GM19238 (cell line): ENCODE measurements at regions not wholly inside any gene's neighbourhood (a gene's known extent, or its start where the extent isn't known, plus 50 kb on each side); places are given as distances from the start of the nearest gene placed in this dataset.

Source experiments
- DNase-seq: peaks from one replicate; pipeline ENCODE4 v3.0.0; 2011; ENCODE audit warnings: low spot score; ENCODE audit not compliant: insufficient read length

DNA sequence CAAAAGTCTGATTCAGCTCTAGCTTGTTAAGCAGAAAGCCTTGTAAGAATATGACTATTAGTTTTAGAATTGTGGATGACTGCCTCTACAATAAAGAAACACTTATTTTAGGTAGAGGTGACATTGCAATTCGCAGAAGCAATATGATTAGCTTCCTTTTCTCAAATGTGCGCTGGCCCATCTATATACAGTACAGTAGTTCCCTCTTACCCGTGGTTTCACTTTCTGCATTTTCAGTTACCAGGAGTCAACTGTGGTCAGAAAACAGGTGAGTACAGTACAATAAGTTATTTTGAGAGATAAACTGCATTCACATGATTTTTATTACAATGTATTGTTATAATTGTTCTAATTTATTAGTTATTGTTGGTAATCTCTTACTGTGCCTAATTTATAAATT, 405.1 kb downstream of the GPD2 start:
- no peak for DNase-seq

DNA sequence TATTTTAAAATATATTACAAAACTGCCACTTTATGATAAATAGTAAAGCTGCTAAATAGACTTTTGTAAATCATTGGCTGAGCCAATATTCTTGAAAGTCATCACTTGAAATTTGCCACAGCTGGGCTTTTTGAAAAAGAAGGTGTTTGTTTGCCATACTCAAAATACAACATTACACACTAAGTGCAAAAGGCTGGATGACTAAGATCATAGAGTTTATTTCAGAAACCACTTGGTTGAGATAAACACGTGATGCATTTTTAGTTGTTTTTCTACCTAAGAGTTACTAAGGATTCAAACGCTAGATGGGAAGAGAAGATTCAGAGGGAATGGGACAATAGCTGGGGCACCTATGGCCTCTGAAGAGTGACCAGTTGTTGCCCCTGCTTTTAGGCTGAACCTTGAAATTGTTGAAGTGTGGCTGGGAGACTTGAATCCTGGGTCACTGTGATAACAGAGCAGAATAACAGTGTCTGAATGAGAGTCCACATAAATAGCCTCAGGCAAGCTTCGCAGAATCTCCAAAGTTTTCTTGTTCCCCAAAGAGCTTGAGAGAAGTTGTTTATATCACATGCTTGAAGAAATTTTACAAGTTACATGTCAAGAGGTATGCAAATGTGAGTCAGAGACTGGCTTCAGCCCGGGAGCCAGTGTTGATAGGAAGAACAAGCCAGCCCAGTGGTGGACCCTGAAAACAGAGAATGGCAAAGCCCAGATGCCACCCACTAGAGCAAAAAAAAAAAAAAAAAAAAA, 409.8 kb downstream of the GPD2 start:
- no peak for DNase-seq

DNA sequence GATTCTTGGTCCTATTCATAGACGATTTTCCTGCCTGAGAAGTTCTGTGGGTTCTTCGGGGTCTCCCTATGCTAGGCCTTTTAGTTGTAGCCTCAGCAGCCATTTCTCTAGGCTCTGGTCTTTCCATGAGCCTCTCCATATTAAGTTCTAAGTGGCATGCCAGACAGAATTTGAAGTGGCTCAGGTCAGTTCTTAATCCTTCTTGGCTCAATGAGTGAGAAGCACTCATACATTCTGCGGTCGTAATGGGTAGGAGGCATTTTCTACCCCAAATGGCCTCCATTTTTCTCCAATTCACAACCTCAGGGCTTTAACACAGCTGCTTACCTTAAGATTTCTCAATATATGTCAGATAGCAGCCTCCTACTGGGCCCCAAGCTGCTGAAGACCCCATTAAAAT, 405.3 kb upstream of the GALNT5 start:
- DNase-seq, result no peak

- no peak for DNase-seq
Observed at GRCh38 chr2:156852681-156853080, 404.8 kb upstream of the GALNT5 start.

GRCh38 chr2:156864325-156864724, 393.2 kb upstream of the GALNT5 start:
- DNase-seq, result no peak

DNA sequence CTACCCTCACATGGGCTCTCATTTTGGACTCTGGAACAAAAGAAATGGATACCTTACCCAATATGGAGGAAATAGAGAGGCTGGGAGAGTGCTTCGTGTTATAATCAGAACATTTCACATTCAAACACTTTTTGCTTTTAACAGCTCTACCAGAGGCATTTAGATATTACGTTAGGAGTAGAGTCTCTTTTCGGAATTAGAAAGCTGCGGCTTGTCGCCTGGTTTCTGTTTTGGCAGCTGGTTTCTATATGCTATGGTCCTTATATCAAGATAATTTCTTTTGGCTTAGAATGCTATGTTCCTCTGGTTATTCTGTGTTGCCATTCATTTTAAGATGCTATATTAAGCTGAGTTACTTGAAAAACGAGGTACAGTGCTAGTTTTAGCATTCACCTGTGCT, 392.8 kb upstream of the GALNT5 start:
- DNase-seq, result no peak

DNA sequence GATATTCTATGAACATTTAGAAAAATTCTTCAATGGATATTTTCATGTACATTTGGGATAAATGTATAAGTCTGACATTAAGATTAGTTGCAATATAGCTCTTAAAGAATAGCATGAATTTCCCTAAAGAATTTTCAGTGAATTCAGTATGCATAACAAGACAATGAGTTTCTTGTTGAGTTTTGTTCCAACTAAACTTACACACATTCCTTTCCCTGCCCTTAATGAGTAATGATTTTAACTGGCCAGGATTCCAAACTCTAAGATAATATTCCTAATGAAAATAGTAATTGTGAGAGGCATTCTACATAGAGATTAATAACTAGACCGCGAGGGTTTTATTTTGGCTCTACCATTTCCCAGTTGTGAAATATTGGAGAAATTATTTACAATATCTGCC, 390.3 kb upstream of the GALNT5 start:
- DNase-seq, result no peak

- DNase-seq, result no peak
Observed at GRCh38 chr2:156874707-156875106, 382.8 kb upstream of the GALNT5 start.

- no peak for DNase-seq
Observed at GRCh38 chr2:156883804-156884203, 373.7 kb upstream of the GALNT5 start.

DNA sequence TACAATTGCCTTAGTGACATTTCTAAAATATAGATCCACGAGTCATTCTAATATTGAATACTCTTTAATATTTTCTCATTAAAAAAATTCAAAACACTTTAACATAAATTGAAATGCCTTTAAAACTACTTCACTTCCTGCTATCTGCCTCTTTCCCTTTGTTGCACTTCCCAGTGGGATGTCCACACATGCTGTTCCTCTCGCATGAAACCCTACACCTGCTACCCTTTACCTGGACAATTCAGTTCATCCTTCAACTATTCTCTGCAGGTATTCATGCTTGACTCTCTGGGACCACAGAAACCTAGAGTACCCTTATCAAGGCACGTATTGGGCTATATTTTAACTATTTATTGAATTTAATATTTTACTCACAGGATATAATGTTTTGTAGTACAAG, 373.3 kb upstream of the GALNT5 start:
- DNase-seq, result no peak

DNA sequence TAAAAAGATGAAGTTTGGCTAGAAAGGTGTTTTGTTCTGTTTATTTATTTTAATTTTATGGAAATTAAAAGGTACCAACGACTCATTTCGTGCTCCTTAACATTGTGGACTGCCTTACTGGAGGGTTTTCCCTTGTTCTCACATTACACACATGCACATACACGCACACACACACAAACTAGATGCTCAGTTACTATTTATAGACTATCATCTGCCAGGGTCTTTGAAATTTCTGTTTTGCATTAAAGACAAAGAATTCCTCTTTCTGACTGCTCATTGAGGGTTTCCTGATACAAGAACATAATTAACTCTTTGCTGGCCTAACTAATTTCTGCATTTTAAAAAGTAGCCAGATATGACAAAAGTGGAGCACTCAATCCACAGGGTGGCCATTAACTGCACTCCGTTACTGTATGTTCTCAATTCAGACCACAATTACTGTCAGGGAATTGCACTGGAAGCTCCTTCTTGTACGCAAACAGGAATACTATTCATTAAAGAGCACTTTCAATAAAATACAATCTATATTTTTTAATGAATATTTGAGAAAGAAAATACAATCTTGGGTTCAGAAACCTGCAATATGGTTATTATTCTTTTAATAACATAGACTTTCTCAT, 366.9 kb upstream of the GALNT5 start:
- no peak for DNase-seq

GRCh38 chr2:156891609-156892008, 365.9 kb upstream of the GALNT5 start:
- DNase-seq, result no peak

DNA sequence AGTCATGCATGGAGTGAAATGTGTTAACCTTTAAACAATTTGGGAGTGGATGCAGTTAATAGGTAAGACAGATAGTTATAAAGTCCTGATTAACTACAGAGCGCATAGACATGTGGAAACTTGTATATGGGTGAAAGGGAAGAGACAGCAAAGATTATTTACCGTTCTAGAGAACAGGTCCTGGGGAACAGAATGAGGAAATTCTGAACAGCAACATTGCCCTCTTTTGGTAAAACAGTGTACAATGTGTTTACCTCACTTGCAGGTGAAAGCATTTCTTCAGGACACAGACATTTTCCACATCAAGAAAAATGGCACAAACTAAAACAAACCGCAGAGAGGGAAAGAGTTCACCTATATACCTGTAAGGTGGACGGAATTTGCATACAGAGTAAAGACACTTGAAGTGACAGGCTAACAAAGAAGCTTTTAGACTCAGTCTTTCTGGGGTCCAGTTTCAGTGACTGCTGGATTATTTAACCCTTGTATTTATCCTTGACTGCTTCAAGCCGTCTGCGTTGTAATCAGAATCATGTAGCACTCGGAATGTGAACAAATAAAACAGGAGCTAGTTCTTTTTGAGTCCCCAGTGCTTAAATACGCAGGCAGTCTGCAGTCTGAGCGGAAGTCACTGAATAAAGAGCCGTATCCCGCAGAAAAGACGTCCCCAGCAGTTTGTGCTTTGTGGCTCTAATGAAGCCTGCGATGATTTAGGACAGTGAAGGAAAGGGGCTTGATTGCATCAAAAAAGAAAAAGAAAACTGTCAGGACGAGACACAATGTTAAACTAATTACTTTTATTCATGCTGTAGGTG, 364.8 kb upstream of the GALNT5 start:
- no peak for DNase-seq

DNA sequence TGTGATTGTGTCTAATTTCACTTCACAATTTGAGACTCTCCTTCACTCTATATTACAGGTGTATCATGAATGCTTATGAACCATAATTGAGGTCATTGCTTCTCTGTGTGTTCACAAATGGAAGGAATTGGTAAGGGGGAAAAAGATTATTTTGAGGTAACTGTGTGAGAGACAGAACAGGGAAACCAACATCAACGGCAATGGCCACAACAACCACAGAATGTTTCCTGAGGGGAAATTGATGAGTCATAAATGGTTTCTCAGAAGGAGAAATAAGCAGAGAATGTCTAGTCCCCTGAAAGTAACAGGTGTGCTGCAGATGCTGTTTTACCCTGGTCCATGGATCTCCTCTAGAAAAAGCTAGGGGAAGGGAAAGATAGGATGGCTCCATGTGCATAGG, 361.2 kb upstream of the GALNT5 start:
- DNase-seq, result peak; percentile 2

DNA sequence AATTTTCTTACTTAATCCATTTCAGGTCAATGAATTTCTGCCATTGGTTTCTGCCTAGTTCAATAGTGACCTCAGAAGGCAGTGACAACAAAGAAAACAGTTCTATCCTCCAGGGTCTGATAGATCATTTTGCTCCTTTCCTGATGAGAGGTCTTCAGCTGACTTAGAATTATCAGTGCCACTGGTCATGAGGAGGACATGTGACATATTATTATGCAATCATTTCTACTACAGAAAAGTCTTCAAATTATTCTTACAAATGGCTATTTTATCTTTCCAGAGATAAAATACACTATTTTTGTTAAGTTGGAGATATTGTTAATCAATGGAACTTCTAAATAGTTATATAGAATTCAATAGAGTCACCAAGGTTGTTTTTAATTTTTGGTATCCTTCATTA, 360.0 kb upstream of the GALNT5 start:
- no peak for DNase-seq

DNA sequence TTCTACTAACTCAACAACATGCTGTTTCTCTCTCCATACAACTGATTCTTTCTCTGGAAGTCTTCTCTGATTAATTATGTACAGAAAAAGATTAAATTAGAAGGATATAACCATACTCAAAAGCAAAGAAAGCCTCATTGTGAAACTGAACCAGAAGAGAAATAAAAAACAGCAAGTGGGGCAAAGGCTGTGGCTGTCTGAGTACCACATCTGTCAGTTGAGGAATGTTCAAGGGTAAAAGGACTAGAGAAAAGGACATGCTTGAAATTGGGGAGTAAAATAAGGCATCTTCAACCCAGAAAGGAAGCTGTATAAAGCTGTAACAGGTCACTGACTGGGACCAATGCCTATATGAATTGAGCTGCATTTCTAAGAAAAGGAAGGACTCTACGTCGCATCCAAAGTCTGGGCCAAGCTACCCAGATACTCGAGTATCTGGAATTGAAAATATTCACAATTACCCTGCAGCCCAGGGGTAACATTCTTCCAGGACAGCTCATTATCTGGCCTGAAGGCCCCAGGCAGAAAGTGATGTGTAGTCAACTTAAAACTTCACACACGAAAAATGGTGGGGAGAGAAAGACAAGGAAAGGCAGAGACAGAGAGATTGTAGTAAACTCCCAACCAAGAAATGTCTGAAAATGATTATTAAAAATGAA, 356.0 kb upstream of the GALNT5 start:
- no peak for DNase-seq

GRCh38 chr2:156903335-156903734, 354.2 kb upstream of the GALNT5 start:
- no peak for DNase-seq

DNA sequence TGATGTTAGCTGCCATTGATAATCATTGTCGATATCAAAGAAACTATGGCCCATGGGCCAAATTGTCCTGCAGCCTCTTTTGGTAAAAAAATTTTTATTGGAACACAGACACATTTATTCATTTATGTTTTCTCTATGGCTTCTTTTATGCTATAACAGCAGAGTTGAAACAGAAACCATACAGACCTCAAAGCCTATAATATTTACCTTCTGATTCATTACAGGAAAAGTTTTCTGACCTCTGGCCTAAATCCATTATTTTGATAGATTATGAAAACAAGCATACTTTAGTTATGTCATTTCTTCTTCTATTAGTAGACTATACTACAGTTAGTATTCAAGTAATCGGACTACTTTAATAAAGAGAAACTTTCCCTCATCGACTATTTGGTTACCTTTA, 349.7 kb upstream of the GALNT5 start:
- no peak for DNase-seq

- DNase-seq, result no peak
Observed at GRCh38 chr2:156908825-156909224, 348.7 kb upstream of the GALNT5 start.

DNA sequence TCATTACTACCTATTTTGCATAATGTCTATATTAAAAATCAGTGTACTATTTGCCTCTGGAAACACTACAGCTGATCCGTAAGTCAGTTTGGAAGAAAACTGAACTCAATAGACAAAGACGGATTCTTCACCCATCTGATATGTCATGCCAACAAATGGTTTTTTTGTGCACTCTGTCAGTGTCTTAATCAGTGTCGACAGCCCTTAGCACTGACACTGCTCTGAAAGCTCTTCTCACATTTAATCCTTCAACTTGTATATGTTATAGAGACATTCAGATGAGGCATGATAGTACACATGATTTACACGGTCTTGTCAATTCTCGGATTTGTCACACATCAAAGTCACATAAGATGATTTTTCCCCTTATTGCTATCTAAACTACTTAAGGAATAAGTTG, 347.5 kb upstream of the GALNT5 start:
- DNase-seq, result no peak

- no peak for DNase-seq
Observed at GRCh38 chr2:156915332-156915731, 342.2 kb upstream of the GALNT5 start.

DNA sequence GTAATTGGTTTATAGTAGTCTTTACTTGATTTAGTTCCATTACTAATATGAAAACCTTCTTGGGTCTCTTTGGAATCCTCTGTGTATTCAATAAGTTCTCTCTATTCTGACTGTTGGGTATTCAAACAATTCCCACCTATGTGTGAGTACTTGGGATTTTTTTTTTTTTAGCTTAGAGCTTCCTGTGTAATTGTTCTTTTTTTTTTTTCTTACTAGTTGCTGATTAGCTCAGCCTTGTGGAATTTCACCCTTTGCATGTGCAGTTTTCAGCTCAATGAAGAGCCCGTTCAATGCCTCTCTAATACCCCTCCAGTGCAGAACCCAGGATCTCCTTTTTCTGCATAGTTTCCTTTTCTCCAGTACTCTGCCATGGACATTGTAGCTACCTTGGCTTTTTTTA, 339.1 kb upstream of the GALNT5 start:
- DNase-seq, result no peak
